Stimulated activated CD4-positive, alpha-beta T cell treated with anti-CD3 and anti-CD28 coated beads, Interleukin-1b, Interleukin-23, amount 100 ng/mL, for 4 hours (primary cell): ENCODE measurements at regions not wholly inside any gene's neighbourhood (a gene's known extent, or its start where the extent isn't known, plus 50 kb on each side); places are given as distances from the start of the nearest gene placed in this dataset.
"Not testable (repeated sequence)": the region's sequence is repeated elsewhere in the genome, so short reads cannot be mapped to it uniquely, and the experiment has no call there.

Experiments used
- DNase-seq, 2 donors: peaks; one replicate each; pipeline ENCODE4 v3.0.0-alpha.2; 2020; ENCODE audit warnings: low read depth in 2 of 2

DNA sequence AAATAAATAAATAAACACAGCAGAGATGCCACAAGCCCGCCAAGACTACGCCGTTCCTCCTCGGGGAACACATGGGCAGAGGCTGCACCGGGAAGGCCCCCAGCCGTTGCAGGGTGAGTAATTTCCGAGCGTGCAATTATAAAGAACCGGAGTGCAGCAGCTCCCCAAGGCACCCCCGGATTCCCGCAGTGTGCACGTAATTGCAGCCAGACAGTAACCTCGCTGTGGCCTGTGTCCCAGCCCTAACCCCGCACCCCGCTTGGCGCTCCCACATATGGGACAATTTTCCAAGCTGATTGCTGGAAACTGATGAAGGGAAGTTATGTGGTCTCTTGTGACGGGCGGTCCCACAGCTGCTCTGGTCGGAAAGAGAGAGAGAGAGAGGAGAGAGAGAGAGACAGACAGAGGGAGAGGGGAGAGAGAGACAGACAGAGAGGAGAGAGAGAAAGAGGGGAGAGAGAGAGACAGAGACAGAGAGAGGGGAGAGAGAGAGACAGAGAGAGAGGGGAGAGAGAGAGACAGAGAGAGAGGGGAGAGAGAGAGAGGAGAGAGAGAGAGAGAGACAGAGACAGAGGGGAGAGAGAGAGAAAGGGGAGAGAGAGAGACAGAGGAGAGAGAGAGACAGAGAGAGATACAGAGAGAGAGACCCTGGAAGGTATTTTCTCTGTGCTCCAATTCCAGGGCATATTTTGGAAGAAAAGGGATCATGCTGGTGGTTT, 275.4 kb downstream of the SHOX start:
- DNase-seq: no peak

DNA sequence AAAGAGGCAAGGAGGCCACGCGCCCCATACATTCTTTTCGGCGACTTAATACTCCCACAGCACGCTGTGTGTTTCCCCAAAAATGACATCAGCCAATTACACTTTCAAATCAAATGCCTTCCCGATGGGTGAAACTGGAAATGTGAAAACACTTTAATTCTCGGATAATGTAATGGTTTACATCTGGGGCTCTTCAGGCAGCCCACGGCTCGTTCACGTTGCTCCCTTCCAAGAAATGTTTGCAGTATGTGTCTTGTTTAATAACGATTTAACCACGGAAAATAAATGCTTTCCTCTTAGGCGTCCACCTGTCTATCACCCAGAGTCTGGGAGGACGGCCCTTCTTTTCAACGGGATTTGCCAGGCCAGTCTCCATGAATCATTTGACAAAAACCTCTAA, 272.5 kb downstream of the SHOX start:
- no peak for DNase-seq

DNA sequence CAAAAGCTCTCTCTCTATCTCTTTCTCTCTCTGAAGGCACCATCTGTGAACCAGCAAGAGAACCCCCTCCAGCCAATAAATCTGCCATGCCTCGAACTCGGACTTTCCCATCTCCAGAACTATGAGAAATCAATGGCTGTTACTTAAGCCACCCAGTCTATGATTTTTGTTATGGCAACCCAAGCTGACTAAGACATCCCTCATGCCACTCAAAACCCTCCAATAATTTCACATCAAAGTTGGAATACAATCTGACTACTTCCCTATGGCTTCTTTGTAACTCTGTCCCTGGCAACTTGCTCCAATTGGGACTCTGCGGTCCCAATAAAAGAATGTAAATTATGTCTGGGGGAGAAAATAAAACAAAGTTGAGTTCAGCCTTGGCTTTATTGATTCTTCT, 265.7 kb downstream of the SHOX start:
- DNase-seq: no peak

DNA sequence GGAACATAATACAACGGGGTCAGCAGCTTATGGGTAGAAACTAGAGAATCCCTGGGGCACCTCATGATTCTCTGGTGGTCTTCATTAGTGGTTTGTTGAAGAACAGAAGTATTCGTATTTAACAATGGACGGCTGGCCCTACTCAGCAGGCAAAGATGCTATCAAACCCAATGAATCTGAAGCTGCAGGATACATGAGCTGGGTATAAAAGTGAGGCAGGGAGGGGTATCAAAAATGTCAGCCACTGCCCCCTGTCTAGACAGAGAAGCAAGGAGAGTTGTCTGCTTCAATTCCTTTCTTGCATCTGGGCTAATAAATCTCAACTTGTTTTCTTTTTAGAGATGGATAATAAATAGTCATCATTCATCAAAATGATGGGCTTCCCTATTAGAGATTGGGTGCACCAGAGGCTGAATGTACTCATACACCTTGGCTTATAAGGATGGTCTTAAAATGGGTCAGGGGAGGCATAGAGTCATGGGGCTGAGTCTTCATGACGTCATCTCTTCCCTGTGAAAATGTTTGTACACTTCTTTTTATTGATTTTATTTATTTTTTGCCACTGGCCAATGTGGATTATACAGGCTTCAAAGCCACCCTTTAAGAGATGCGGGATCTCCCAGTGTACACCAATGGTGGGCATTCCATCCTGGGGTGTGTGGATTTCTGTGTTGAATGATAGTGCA, 259.5 kb downstream of the SHOX start:
- DNase-seq: no peak

DNA sequence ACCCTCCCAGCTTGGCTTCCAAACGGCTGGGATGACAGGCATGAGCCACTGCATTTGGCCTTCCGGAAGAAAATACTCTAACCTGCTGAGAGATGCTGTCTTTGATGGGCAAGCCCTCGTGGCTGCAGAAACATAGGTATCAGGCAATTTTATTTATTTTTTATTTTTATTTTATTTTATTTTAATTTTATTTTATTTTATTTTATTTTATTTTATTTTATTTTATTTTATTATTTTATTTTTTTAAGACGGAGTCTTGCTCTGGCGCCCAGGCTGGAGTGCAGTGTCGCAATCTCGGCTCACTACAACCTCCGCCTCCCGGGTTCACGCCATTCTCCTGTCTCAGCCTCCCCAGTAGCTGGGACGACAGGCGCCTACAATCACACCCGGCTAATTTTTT, 257.1 kb downstream of the SHOX start:
- DNase-seq: not testable (repeated sequence)

DNA sequence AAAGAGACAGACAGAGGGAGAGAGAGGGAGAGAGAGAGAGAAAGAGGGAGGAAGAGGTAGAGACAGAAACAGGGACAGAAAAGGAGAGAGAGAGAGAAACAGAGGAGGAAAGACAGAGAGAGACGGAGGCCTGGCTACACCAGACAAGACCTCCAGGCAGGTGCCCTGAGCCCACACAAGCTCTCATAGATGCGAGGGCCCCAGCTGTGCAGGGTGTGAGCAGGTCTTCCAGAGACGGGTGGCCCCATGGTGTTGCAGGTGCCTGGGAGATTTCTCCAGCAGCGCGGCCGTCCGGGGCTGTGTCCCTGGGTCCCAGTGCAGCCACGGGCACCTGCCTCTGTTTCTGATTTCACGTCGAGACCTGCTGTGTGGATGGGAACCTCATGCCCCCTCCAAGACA, 253.0 kb downstream of the SHOX start:
- no peak for DNase-seq

DNA sequence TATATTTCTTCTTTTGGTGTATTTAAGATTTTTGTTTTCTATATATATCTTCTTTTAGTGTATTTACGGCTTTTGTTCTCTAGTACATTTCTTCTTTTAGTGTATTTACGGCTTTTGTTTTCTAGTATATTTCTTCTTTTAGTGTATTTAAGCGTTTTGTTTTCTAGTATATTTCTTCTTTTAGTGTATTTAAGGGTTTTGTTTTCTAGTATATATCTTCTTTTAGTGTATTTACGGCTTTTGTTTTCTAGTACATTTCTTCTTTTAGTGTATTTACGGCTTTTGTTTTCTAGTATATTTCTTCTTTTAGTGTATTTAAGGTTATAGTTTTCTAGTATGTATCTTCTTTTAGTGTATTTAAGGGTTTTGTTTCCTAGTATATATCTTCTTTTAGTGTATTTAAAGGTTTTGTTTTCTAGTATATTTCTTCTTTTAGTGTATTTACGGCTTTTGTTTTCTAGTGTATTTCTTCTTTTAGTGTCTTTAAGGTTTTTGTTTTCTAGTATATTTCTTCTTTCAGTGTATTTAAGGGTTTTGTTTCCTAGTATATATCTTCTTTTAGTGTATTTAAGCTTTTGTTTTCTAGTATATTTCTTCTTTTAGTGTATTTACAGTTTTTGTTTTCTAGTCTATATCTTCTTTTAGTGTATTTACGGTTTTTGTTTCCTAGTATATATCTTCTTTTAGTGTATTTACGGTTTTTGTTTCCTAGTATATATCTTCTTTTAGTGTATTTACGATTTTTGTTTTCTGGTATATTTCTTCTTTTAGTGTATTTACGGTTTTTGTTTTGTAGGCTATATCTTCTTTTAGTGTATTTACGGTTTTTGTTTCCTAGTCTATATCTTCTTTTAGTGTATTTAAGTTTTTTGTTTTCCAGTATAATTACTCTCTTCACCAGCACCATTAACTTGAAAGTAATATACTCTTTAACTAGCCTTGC, 249.4 kb downstream of the SHOX start:
- DNase-seq: not testable (repeated sequence)

DNA sequence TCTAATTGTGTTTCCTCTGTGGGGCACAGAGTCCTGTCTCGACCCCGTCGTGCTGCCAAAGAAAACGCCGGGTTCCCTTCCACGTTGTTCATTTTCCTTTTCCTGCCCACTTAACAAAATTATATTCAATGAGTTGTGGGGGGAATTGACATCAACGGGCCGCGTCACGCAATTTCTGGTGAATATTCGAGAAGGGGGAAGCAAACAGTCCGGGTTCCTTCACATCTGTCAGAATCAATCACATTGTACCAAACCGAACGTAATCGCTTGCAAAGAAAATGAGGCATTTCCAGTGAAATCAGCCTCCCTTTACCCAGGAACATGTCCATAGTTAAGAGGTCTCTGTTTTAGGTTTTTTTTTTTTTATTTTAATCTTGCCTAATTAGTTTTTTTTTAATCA, 243.5 kb downstream of the SHOX start:
- no peak for DNase-seq

DNA sequence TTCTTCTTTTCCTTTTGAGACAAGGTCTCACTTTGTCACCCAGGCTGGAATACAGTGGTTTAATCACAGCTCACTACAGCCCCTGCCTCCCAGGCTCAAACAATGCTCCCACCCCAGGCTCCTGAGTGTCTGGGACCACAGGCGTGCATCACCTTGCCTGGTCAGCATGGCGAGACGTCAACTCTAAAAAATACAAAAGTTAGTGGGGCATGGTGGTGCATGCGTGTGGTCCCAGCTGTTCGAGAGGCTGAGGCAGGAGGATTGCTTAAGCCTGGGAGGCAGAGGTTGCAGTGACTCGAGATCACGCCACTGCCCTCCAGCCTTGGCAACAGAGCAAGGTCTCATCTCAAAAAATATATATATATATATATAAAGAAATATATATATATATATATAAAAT, 242.4 kb downstream of the SHOX start:
- no peak for DNase-seq

DNA sequence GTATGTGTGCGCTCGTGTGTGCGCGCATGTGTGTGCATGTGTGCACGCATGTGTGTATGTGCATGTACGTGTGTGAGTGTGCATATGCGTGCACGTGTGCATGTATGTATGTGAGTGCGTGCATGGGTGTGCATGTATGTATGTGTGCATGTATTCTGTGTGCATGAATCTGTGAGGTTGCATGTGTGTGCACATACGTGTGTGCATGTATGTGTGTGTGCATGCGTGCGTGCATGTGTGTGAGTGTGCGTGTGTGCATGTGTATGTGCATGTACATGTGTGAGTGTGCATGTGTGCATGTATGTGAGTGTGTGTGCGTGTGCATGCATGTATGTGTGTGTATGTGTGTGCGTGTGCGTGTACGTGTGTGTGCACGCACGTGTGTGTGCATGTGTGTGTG, 241.5 kb downstream of the SHOX start:
- no peak for DNase-seq

DNA sequence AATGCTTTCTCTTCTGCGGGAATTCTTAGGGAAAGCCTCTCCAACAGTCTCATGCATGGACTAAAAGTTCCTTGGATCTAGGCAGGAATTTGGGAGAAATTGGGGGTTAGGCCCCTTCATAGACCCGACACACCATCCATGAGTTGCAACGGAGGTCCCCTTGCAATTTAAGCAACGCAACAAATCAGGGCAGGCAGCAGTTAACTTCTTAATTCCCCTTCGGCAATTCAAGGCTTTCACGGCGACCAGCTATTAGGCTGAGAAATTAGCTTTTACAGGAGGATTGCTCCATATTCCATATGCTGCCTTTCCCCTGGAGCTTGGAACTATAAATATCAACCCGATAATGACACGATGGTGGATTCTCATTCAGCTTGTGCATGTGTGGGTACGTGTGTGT, 241.0 kb downstream of the SHOX start:
- no peak for DNase-seq

DNA sequence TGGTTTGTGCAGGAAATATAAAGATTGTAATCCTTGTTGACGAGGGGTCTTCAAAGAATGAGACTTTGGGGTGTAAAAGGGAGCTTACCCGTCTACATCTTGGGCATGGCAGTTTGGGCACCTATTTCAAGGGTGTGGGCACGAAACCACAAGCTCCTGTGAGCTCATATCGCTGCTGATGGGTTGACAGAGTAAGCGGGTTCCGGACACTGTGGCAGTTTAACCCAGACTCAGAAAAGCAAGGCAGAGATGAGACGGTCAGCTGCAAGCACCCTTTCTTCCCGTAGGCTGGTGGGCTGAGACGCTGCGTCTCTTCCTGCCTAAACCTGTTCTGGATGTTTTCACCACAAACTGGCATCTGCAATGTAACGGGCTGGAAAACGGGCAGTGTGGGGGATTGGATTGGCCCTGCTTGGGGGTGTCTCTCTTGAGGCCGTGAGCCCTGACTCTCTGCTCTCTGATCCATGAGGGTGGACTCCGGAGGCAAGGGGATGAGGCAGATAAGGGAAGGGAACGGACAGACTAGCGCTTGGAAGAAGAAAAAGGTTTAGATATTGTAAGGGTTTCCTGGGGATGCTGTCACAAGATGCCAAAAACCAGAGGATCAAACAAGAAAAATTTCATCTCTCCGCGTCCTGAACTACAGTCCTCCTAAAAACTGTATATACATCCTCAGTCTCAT, 237.5 kb downstream of the SHOX start:
- DNase-seq: no peak

DNA sequence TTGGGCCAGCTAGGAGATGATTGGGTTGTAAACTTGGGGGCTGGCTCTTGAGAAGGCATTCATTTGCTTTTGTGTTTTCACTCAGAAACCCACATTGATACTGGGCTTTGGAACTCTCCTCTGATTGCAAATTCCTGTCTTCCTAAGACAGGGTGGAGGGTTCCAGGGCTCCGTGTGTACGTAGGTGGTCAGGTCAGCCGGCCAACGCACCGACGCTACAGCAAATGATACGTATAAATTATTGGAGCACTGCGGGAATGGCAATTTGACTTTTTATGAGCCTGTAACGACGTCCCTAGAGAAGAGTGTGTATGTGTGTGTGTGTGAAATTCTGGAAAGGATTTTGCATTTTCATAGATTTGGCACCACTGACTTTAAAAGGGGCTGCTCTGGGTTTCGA, 236.9 kb downstream of the SHOX start:
- DNase-seq: no peak

DNA sequence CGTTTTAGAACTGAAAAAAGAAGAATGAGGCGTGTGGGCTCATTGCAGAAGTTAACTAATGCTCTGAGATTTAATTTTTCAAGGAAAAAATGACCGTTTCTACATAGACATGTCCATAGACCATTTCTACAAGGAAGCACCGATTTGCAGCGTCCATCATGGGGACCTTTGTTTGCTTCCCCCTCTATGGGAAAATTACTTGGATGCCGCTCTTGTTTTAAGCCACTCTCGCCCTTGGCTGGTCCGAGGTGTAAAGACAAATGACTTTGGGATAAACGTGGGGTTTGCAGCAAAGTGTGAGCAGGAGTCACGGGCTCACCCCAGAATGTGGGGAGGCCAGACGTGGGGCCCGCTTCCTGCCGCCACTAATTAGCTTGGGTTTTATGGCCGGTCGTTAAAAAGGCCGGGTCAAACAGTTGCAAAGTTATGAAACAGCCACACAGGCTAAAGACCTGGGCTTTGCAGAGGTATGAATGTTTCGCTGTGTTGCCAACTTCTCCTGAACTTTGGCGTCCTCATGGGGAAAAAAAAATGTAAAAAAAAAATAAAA, 235.9 kb downstream of the SHOX start:
- no peak for DNase-seq

DNA sequence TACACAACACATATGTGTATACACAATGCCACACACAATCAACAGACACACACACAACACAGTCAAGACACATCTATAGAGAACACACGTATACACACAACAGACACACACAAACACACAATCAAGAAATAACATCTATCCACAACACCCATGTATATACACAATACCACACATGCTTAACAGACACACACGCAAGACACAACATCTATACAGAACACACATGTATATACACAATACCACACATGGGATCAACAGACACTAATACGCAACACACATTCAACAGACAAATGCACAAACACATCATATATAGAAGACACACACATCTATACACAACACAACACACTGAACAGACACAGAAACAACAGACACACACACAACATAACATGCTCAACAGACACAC, 234.8 kb downstream of the SHOX start:
- DNase-seq: no peak

DNA sequence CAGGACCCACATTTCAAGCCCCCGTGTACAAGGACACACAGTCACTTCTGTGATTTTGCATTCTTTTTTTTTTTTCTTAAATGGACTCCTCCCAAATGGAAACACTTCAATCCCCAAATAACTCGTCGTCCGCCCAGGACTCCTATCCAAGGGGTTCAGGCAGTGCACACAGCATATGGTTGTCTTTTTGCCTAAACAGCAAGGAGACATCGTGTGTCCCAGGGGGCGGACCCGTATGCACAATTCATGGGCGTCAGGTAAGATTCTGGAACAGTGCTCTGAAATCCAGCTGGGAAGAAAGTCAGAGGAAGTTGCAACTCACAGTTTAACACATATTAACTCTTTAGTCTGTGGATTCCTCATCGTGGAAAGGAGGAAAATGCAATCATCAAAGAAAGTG, 231.3 kb downstream of the SHOX start:
- no peak for DNase-seq

DNA sequence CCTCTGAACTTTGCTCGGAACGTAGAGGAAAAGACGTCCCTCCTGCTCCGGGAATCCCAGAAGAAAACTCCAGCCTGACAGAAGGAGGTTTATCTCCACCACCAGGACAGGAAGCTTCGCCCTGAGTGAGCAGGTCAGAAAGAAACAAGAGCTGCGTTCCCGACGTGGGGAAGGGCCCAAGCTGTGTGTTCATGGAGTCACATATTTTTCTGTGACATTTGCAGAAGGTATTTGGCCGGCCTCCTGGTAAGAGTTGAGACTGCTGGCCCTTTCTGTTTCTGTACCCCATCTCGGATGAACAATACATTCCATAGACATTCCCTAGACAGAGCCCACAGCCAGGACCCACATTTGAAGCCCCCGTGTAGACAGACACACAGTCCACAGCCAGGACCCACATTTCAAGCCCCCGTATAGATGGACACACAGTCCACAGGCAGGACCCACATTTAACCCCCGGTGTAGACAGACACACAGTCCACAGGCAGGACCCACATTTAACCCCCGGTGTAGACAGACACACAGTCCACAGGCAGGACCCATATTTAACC, 230.8 kb downstream of the SHOX start:
- DNase-seq: no peak

DNA sequence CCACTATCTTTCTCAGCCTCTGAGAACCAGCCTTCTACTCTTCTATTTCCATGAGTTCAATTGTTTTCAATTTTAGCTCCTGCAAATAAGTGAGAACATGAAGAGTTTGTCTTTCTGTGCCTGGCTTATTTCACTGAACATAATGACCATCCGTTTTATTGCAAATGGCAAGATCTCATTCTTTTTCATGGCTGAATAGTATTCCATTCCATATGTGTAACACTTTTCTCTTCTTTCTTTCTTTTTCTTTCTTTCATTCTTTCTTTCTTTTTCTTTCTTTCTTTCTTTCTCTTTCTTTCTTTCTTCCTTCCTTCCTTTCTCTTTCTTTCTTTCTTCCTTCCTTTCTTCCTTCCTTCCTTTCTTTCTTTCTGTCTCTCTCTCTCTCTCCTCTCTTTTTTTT, 228.7 kb downstream of the SHOX start:
- no peak for DNase-seq

DNA sequence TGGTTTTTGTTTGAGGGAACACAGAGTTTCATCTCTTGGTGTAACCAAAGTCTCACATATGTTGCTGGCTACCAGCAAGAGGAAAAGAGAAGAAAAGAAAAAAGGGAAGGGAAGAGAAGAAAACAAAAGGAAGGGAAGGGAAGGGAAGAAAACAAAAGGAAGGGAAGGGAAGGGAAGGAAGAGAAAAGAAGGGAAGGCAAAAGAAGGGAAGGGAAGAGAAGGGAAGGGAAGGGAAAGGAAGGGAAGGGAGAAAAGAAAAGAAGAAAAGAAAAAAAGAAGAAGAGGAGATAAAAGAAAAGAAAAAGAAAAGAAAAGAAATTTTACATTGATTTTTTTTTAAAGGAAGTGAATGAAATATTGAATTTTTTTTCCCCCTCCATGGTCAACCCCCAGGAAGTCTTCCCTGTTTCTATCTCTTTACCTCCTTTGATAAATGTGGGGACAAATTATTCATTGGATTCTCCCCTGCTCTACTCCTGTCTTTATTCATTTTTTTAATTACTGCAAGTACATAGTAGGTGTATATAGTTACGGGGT, 228.0 kb downstream of the SHOX start:
- no peak for DNase-seq

DNA sequence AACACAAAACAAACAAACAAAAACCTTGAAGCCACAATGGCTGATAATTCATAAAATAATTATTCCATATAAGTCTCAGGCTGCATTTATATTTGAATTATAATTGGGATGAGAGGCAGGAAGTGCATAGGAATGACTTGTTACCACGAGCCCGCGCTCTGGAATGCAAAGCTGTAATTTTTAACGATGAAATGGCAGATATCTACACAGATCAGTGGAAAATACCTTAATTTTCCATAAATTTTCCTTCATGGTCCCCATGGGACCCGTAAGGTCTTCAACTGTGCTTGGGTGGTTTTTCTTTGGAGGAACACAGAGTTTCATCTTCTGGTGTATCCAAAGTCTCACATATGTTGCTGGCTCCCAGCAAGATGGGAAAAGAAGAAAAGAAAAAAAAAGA, 226.8 kb downstream of the SHOX start:
- no peak for DNase-seq
